ENCODE measurements at regions not wholly inside any gene's neighbourhood (a gene's known extent, or its start where the extent isn't known, plus 50 kb on each side); places are given as distances from the start of the nearest gene placed in this dataset.

DNA sequence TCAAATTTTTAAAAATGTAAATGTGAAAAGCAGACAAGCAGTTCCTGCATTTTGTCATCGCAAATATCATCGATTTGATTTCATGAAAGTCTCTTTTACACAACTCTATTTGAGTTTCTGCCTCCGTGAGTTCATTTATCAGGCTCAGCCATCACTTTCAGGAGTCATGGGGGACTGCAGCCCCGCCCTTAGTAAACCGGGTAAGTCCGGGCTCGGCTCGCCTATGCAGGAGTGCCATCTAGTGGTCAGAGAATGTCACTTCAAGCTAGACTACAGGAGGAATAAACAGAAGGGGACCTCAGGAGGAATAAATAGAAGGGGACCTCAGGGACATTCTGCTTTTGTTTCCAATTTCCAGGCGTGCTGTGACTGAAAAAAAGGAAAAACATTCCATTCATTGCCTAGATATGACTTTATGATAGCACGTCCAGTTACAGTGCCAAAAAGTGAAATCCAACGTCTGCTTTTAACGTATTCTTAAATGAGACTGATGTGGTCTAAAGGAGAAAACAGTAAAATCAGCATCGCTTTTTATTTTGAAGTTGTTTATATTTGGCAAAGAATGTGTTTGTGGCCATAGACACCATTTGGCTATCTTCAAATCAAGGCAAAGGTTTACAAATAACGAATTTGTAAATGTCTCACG lies 333.9 kb downstream of the HACE1 start (continued):
- TF ChIP-seq DEAF1 (CRISPR knock-in tag; IDR thresholded peaks at IDR 0.05) (peak; percentile 93), ZNF717 (CRISPR knock-in tag; IDR thresholded peaks at IDR 0.05) (no peak), ZEB2 (IDR thresholded peaks at IDR 0.05) (no peak), TAF1 (IDR thresholded peaks at IDR 0.05; ENCODE audit: control insufficient read depth, extremely low read depth, insufficient read depth, low read length, severe bottlenecking) (no peak), EP400 (IDR thresholded peaks at IDR 0.05) (no peak), CEBPZ (IDR thresholded peaks at IDR 0.05; ENCODE audit: borderline replicate concordance, low read depth, low read length) (no peak), HMGN3 (IDR thresholded peaks at IDR 0.05; ENCODE audit: borderline replicate concordance, extremely low read depth, insufficient read length, low read depth, low read length) (no peak), PHF8 (IDR thresholded peaks at IDR 0.05; ENCODE audit: borderline replicate concordance, low read length) (no peak), TSHZ1 (CRISPR knock-in tag; IDR thresholded peaks at IDR 0.05) (no peak)
- TF ChIP-seq, protein P1, sequence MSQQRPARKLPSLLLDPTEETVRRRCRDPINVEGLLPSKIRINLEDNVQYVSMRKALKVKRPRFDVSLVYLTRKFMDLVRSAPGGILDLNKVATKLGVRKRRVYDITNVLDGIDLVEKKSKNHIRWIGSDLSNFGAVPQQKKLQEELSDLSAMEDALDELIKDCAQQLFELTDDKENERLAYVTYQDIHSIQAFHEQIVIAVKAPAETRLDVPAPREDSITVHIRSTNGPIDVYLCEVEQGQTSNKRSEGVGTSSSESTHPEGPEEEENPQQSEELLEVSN (IDR thresholded peaks at IDR 0.05; ENCODE audit: borderline replicate concordance in 1 of 2, extremely low read depth in 1 of 2, insufficient read depth in 1 of 2, insufficient read length in 1 of 2, low read depth in 1 of 2, low read length in 1 of 2, poor library complexity in 1 of 2, severe bottlenecking in 1 of 2) = no peak
- TF ChIP-seq, protein P2, sequence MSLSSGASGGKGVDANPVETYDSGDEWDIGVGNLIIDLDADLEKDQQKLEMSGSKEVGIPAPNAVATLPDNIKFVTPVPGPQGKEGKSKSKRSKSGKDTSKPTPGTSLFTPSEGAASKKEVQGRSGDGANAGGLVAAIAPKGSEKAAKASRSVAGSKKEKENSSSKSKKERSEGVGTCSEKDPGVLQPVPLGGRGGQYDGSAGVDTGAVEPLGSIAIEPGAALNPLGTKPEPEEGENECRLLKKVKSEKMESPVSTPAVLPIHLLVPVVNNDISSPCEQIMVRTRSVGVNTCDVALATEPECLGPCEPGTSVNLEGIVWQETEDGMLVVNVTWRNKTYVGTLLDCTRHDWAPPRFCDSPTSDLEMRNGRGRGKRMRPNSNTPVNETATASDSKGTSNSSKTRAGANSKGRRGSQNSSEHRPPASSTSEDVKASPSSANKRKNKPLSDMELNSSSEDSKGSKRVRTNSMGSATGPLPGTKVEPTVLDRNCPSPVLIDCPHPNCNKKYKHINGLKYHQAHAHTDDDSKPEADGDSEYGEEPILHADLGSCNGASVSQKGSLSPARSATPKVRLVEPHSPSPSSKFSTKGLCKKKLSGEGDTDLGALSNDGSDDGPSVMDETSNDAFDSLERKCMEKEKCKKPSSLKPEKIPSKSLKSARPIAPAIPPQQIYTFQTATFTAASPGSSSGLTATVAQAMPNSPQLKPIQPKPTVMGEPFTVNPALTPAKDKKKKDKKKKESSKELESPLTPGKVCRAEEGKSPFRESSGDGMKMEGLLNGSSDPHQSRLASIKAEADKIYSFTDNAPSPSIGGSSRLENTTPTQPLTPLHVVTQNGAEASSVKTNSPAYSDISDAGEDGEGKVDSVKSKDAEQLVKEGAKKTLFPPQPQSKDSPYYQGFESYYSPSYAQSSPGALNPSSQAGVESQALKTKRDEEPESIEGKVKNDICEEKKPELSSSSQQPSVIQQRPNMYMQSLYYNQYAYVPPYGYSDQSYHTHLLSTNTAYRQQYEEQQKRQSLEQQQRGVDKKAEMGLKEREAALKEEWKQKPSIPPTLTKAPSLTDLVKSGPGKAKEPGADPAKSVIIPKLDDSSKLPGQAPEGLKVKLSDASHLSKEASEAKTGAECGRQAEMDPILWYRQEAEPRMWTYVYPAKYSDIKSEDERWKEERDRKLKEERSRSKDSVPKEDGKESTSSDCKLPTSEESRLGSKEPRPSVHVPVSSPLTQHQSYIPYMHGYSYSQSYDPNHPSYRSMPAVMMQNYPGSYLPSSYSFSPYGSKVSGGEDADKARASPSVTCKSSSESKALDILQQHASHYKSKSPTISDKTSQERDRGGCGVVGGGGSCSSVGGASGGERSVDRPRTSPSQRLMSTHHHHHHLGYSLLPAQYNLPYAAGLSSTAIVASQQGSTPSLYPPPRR (CRISPR knock-in tag; IDR thresholded peaks at IDR 0.05; ENCODE audit: borderline replicate concordance) = no peak
